ENCODE measurements at regions not wholly inside any gene's neighbourhood (a gene's known extent, or its start where the extent isn't known, plus 50 kb on each side); places are given as distances from the start of the nearest gene placed in this dataset.

DNA sequence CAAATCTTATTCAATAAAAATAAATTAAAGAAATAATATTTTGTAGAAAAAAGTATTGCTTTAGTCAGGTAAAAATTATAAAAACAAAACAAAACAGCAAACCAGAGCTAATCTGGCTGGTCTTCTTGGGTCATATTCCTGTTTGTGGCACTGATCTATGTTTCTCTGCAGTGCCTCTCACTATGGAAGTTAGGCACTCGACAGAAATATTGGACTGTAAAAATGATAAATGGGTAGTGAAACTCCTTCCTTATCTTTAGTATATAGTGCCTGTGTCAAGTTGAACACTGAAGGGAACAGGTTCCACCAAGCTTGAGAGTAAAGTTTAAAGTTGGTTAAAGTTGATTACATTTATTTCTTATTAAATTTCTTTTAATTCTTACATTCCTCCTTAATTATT lies 1195.6 kb upstream of the GBE1 start:
- ATAC-seq (replicated peaks) (no peak), DNase-seq (no peak)
- H3K27me3 Mint-ChIP-seq: no peaks in the 10 kb centered on the region
- H3K4me1 Mint-ChIP-seq (ENCODE audit: low read depth in 2 of 2): no peaks in the 10 kb centered on the region
- H3K9me3 Mint-ChIP-seq: peaks cover 6 to 8% of the 10 kb centered on the region in 2 donors
- H3K4me3 Mint-ChIP-seq: no peak overlapping the region
- no peaks in the 10 kb centered on the region for H3K36me3 Mint-ChIP-seq (ENCODE audit: insufficient read depth)
- no peak overlapping the region for H3K27ac Mint-ChIP-seq

DNA sequence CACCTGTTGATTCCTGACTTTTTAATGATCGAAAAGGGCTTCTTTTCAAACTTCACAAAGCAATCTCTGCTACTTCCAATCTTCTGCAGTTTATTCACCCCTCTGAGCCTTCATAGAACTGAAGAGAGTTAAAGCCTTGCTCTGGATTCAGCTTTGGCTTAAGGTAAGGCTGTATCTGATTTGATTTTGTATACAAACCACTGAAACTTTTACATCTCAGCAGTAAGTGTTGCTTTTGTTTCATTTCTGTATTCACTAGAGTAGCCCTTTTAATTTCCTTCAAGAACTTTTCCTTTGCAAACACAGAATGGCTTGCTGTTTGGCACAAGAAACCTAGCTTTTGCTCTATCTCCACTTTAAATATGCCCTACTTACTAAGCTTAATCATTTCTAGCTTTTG lies 1193.0 kb upstream of the GBE1 start:
- H3K4me3 Mint-ChIP-seq: no peak overlapping the region
- H3K36me3 Mint-ChIP-seq (ENCODE audit: insufficient read depth): no peaks in the 10 kb centered on the region
- H3K27ac Mint-ChIP-seq: no peak overlapping the region
- no peak for DNase-seq
- H3K9me3 Mint-ChIP-seq: peaks cover 4 to 8% of the 10 kb centered on the region in 2 donors
- no peak for ATAC-seq (replicated peaks)
- H3K27me3 Mint-ChIP-seq: no peaks in the 10 kb centered on the region
- no peaks in the 10 kb centered on the region for H3K4me1 Mint-ChIP-seq (ENCODE audit: low read depth in 2 of 2)

DNA sequence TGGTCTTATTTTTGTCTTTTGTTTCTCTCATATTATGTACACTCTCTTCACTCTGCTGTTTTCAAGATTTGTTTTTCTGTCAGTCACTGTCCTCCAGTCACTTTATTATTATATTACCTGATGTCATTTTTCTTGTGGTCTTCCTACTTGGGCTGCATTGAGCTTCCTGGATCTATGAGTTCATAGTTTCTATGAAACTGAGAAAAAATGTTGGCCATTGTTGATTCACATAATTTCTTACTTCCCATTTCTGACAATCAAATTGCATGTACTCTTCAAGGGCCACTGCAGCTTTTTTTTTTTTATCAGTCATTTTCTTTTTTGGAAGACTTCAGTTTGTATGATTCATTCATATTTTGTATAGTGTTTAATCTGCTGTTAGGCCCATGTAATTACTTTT lies 1180.6 kb upstream of the GBE1 start:
- no peak overlapping the region for H3K27ac Mint-ChIP-seq
- no peaks in the 10 kb centered on the region for H3K36me3 Mint-ChIP-seq (ENCODE audit: insufficient read depth)
- ATAC-seq (replicated peaks) (no peak), DNase-seq (no peak)
- H3K9me3 Mint-ChIP-seq: peaks cover 4 to 14% of the 10 kb centered on the region in 2 donors
- H3K4me3 Mint-ChIP-seq: no peak overlapping the region
- H3K27me3 Mint-ChIP-seq: no peaks in the 10 kb centered on the region
- H3K4me1 Mint-ChIP-seq (ENCODE audit: low read depth in 2 of 2): no peaks in the 10 kb centered on the region

DNA sequence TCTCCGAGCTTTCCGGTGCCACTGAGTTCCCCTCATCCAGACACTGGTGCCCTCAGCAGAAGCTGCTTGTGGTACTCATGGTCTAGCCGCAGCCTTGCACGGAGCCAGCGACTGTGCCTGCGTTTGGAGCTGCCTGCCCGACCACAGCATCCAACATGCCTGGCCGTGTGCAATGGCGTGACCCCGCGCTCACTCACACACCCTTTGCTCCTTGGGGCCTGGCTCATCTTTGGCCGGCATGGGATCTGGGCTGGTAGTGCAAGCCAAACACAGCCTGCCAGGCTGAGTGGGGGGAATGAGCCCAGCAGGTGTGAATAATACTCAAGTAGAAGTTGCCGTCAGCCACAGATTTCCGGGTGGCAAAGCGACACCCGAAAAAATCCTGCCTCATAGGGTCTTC lies 1178.7 kb upstream of the GBE1 start:
- Mint-ChIP-seq H3K27me3 (no peaks in the 10 kb centered on the region), H3K9me3 (peaks cover 4 to 14% of the 10 kb centered on the region in 2 donors), H3K27ac (no peak overlapping the region), H3K4me1 (ENCODE audit: low read depth in 2 of 2) (no peaks in the 10 kb centered on the region), H3K4me3 (no peak overlapping the region), H3K36me3 (ENCODE audit: insufficient read depth) (no peaks in the 10 kb centered on the region)
- no peak for ATAC-seq (replicated peaks)
- DNase-seq: no peak

DNA sequence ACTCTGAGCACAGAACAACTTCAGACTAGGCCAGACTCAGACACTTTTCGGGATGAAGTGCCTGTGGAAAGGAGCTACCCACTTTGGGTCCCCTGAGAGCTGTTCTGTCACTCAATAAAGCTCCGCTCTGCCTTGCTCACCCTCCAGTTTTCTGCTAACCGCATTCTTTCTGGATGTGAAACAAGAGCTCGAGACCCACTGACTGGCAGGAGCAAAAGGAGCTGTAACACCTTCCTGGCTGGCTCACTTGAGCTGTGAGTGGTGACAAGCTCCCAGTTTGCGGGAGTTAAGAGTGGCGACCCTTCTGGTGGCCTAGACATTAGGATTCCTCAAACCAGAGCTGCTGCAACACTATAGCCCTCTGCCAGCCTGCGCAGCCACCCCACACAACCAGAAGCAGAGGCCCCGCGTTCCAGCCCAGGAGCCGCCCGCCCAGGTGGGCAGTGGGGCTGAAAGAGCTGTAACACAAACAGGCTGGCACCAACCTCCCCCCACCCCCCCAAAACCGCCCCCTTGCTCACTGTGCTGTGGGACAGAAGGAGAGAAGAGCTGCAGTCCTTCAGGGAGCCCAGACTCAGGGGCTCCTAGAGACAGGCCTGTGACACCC lies 1178.1 kb upstream of the GBE1 start:
- peaks cover 4 to 9% of the 10 kb centered on the region in 2 donors for H3K9me3 Mint-ChIP-seq
- DNase-seq: no peak
- ATAC-seq (replicated peaks): no peak
- H3K27me3 Mint-ChIP-seq: no peaks in the 10 kb centered on the region
- H3K4me1 Mint-ChIP-seq (ENCODE audit: low read depth in 2 of 2): no peaks in the 10 kb centered on the region
- no peak overlapping the region for H3K4me3 Mint-ChIP-seq
- no peak overlapping the region for H3K27ac Mint-ChIP-seq
- no peaks in the 10 kb centered on the region for H3K36me3 Mint-ChIP-seq (ENCODE audit: insufficient read depth)

DNA sequence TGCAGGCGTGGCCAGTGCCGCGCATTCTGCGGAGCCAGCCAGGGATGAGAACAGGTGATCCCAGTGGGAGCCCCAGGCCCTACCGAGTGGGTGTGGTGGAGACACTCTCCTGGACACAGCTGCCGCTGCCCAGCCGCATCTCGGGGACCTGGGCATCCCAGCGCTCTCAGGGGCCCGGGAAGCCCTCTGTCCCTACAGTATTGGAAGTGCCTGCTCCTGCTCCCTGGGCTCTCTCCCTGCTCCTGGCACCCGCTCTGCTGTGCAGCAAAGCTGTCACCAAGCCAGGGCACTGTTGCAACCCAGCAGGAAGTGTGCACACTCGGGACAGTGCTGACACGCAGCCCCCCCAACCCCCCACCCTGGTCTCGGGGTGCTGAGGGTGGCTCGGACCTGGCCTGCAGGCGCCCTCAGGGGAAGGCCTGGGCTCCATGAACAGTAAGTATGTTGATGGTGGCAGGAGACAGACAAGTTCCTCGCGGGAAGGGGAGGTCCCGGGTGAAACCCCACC lies 1177.4 kb upstream of the GBE1 start:
- no peaks in the 10 kb centered on the region for H3K27me3 Mint-ChIP-seq
- no peaks in the 10 kb centered on the region for H3K36me3 Mint-ChIP-seq (ENCODE audit: insufficient read depth)
- no peaks in the 10 kb centered on the region for H3K4me1 Mint-ChIP-seq (ENCODE audit: low read depth in 2 of 2)
- no peak overlapping the region for H3K27ac Mint-ChIP-seq
- peaks cover 2 to 4% of the 10 kb centered on the region in 2 donors for H3K9me3 Mint-ChIP-seq
- ATAC-seq (replicated peaks) (no peak), DNase-seq (no peak)
- no peak overlapping the region for H3K4me3 Mint-ChIP-seq

DNA sequence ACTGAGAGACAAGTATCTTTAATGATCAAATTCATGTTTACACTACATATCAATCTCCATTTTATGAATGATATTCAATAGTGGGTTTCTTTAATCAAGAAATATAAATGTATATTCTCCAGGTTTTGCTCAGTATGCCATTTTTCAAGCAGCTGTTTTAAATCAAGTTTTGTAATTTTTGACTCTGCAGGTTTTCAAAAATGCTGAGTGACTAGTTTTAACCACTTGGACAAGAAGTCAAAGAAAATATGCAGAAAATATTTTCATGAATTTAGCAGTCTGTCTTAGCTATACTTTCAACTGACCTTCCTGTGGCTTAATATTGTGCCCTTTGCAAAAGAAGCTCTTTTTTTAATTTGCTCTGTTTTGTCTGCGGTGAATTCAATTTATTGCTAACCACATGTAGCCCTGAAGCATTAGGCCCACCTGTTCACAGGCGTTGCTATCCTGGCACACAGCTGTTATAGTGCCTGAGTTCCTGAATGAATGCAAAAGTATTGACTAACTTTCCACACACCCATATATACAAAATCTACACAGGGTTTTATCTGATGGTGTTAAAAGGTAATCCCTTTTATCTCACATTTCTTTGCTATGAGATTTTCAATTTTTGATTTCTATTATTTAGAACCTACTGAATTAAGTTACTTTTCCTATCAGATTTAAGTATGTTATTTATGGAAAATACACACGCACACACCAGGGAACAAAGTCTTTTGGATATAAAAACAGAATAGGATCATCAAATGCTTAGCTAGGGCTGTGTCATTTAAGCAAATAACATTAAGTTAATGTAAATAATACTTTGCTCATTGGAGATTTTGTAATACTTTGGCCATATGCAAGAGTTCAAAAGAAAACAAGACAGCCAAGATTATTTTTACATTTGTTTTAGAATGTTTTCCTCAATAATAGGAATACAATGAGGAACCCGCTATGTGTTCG lies 1166.1 kb upstream of the GBE1 start:
- H3K4me1 Mint-ChIP-seq (ENCODE audit: low read depth in 2 of 2): no peaks in the 10 kb centered on the region
- H3K27ac Mint-ChIP-seq: no peak overlapping the region
- no peaks in the 10 kb centered on the region for H3K27me3 Mint-ChIP-seq
- no peak overlapping the region for H3K4me3 Mint-ChIP-seq
- H3K9me3 Mint-ChIP-seq: peaks cover 2 to 6% of the 10 kb centered on the region in 2 donors
- DNase-seq (no peak), ATAC-seq (replicated peaks) (no peak)
- H3K36me3 Mint-ChIP-seq (ENCODE audit: insufficient read depth): no peaks in the 10 kb centered on the region

DNA sequence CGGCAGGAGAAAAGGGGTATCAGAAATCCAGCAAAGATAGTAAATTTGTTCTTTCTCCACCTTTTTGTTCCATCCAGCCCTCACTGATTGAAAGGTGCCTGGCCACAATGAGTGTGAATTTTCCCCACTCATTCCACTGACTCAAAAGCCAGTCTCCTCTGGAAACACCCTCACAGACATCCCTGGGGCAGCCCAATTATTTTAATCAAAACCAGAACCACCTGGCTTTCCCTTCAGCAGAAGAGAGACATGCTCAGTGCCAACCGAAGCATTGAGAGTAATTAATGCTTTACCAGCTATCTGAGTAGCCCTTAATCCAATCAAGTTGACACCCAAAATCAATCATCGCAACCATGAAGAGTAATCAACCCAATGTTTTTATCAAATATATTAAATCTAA lies 1129.6 kb upstream of the GBE1 start:
- no peak overlapping the region for H3K4me3 Mint-ChIP-seq
- H3K4me1 Mint-ChIP-seq (ENCODE audit: low read depth in 2 of 2): no peaks in the 10 kb centered on the region
- no peaks in the 10 kb centered on the region for H3K36me3 Mint-ChIP-seq (ENCODE audit: insufficient read depth)
- no peak overlapping the region for H3K27ac Mint-ChIP-seq
- H3K9me3 Mint-ChIP-seq: peaks cover 6 to 9% of the 10 kb centered on the region in 2 donors
- H3K27me3 Mint-ChIP-seq: no peaks in the 10 kb centered on the region
- ATAC-seq (replicated peaks): no peak
- DNase-seq: no peak

DNA sequence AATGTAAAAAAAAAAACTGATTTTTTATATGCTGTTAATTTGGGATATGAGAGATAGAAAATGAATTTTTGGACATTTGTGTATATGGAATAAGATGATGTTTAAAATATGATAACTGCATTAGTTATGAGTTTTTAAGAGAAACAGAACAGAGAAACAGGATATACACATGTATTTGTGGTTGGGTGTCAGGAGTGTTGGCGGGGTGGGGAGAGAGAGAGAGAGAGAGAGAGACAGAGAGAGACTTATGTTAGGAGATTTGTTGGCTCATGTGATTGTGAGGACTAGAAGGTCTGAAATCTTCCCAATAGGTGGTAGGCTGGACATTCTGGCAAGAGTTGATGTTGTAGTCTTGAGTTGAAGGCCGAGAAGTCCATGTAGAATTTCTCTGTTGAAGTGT lies 1121.6 kb upstream of the GBE1 start:
- ATAC-seq (replicated peaks) (no peak), DNase-seq (no peak)
- H3K36me3 Mint-ChIP-seq (ENCODE audit: insufficient read depth): no peaks in the 10 kb centered on the region
- H3K9me3 Mint-ChIP-seq: peaks cover 9 to 15% of the 10 kb centered on the region in 2 donors
- H3K4me1 Mint-ChIP-seq (ENCODE audit: low read depth in 2 of 2): no peaks in the 10 kb centered on the region
- no peaks in the 10 kb centered on the region for H3K27me3 Mint-ChIP-seq
- H3K27ac Mint-ChIP-seq: no peak overlapping the region
- H3K4me3 Mint-ChIP-seq: no peak overlapping the region

DNA sequence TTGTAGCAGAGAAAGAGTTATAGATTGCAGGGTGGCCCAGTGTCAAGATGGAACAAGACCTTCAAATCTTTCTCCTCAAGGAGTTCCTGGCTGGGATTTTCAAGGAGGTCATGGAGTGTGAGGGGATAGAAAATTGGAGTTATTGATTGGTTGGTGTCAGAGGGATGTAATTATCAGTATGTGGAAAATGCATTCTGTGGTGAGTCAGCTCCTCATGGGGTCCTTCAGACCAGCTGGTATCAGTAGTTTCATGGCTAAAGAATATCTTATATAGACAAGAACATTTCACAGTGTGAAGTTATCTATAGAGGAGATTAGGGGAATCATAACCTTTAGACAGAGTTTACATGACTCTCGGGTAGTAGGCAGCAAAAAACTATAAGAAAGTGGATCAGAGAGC lies 1114.0 kb upstream of the GBE1 start:
- Mint-ChIP-seq H3K36me3 (ENCODE audit: insufficient read depth) (no peaks in the 10 kb centered on the region), H3K4me3 (no peak overlapping the region), H3K9me3 (peaks cover 0 to 7% of the 10 kb centered on the region in 2 donors), H3K4me1 (ENCODE audit: low read depth in 2 of 2) (no peaks in the 10 kb centered on the region), H3K27me3 (no peaks in the 10 kb centered on the region), H3K27ac (no peak overlapping the region)
- ATAC-seq (replicated peaks) (no peak), DNase-seq (no peak)

DNA sequence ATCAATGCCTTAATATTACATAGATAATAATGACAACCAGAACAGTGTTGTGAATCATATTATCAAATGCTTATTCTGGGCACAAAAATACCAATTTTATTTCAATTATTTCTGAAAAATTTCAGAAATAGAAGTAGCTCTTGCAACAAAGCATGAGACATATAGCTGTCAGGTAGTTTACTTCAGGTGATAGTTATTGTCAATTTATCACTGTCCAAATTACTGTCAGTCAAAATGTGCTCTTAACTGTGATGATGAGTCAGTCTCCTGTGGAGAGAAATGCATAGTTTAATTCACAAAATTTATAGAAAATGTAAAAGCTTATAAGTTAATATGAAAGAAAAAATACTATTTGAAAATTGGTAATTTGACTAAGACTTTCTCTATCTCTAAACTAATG lies 1078.4 kb upstream of the GBE1 start:
- Mint-ChIP-seq H3K27ac (no peak overlapping the region), H3K36me3 (ENCODE audit: insufficient read depth) (no peaks in the 10 kb centered on the region), H3K4me3 (no peak overlapping the region), H3K9me3 (peaks cover 7 to 16% of the 10 kb centered on the region in 2 donors), H3K4me1 (ENCODE audit: low read depth in 2 of 2) (no peaks in the 10 kb centered on the region), H3K27me3 (no peaks in the 10 kb centered on the region)
- ATAC-seq (replicated peaks): no peak
- DNase-seq: no peak

DNA sequence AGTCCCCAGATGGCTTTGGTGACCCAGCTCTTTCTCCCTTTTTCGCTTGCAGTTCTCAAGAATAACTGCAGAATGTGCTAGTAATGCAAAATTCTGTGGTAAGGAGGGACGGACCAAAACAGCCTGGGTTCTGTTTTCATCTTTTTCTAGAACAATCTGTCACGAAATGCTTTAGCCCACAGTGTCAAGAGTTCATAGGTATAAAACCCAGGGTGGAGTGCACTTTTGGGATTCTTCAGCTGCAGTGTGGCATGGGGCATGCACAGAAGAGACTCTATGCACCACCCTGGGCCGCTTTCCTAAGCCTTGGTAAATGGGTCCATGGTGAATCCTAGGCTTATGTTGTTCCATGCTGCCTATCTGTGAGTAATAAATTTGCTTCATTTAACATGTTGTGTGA lies 1072.7 kb upstream of the GBE1 start:
- Mint-ChIP-seq H3K4me1 (ENCODE audit: low read depth in 2 of 2) (no peaks in the 10 kb centered on the region), H3K36me3 (ENCODE audit: insufficient read depth) (peaks cover 3% of the 10 kb centered on the region), H3K27ac (no peak overlapping the region), H3K9me3 (peaks cover 0 to 5% of the 10 kb centered on the region in 2 donors), H3K27me3 (no peaks in the 10 kb centered on the region), H3K4me3 (no peak overlapping the region)
- ATAC-seq (replicated peaks): no peak
- no peak for DNase-seq

DNA sequence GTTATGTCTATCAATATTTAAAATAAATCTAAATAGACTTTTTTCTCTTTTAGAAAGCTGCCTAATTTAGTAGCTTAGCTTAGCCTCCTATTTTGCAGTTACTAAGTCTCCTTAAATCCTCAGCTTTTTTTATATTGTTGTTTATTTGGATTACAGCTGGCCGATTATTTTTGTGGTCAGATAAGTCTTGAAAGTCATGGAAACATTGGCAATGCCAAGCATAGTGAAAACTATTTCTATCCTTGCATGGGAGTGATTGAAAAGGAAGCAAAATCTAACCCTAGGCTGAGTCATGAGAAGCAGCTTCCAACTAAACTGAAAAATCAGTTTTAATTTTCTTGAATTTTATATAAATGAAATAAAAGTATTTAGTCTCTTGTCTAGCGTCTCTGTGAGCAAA lies 1063.0 kb upstream of the GBE1 start:
- H3K4me3 Mint-ChIP-seq: no peak overlapping the region
- DNase-seq (no peak), ATAC-seq (replicated peaks) (no peak)
- no peaks in the 10 kb centered on the region for H3K4me1 Mint-ChIP-seq (ENCODE audit: low read depth in 2 of 2)
- no peak overlapping the region for H3K27ac Mint-ChIP-seq
- no peaks in the 10 kb centered on the region for H3K27me3 Mint-ChIP-seq
- H3K9me3 Mint-ChIP-seq: peaks cover 6 to 11% of the 10 kb centered on the region in 2 donors
- H3K36me3 Mint-ChIP-seq (ENCODE audit: insufficient read depth): no peaks in the 10 kb centered on the region

DNA sequence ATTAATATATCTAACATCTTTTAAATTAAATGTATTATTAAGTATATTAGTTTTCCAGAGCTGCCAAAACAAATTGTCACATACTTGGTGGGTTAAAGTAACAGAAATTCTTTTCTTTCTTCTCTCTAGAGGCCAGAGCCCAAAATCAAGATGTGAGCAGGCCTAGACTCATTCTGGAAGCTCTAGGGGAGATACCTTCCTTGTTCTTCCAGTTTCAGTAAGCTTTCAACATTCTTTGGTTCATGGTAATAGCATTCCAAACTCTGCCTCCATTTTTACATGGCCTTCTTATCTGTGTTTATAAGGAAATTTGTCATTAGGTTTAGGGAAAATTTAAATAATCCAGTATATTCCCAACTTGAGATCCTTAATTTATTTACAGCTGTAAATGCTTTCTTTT lies 1054.6 kb upstream of the GBE1 start:
- Mint-ChIP-seq H3K4me3 (no peak overlapping the region), H3K36me3 (ENCODE audit: insufficient read depth) (no peaks in the 10 kb centered on the region), H3K27me3 (no peaks in the 10 kb centered on the region), H3K27ac (no peak overlapping the region), H3K4me1 (ENCODE audit: low read depth in 2 of 2) (no peaks in the 10 kb centered on the region), H3K9me3 (peaks cover 0 to 4% of the 10 kb centered on the region in 2 donors)
- no peak for ATAC-seq (replicated peaks)
- no peak for DNase-seq

Data from effector memory CD8-positive, alpha-beta T cell (primary cell).